GM23338 (cell line): ENCODE measurements at regions not wholly inside any gene's neighbourhood (a gene's known extent, or its start where the extent isn't known, plus 50 kb on each side); places are given as distances from the start of the nearest gene placed in this dataset.
A peak's percentile ranks its signal among the peaks of the same experiment; 100 is the strongest.

Source experiments
- ATAC-seq: fragments of 200-7000 bp; cut with Tn5 transposase; 3 replicates; pipeline ENCODE4 v1.9.1; 2020
- DNase-seq: peaks from one replicate; pipeline ENCODE4 v3.0.0-alpha.2; 2015; ENCODE audit warnings: low spot score
- H2AFZ ChIP-seq: fragments of 200-600 bp; sonication (generic); 2 replicates; pipeline ENCODE4 v1.8.0; 2016; ENCODE audit warnings: antibody characterized with exemption, mild to moderate bottlenecking, moderate library complexity
- H3F3A ChIP-seq: fragments of 200-600 bp; sonication (generic); replicated peaks from 2 replicates; pipeline ENCODE4 v1.8.0; 2017; ENCODE audit warnings: antibody characterized with exemption, mixed run types, low read depth
- H3K27ac ChIP-seq: fragments of 200-600 bp; sonication (generic); 2 replicates; pipeline ENCODE4 v1.6.1; 2016; ENCODE audit warnings: low read depth
- H3K27me3 ChIP-seq: fragments of 200-600 bp; sonication (generic); 2 replicates; pipeline ENCODE4 v1.8.0; 2016; ENCODE audit warnings: mild to moderate bottlenecking, mixed run types, moderate library complexity; ENCODE audit not compliant: insufficient read depth
- H3K36me3 ChIP-seq: fragments of 200-600 bp; sonication (generic); 2 replicates; pipeline ENCODE4 v1.8.0; 2016; ENCODE audit warnings: mild to moderate bottlenecking; ENCODE audit not compliant: insufficient read depth
- H3K4me1 ChIP-seq: fragments of 200-600 bp; sonication (generic); 2 replicates; pipeline ENCODE4 v1.8.0; 2016; ENCODE audit warnings: mild to moderate bottlenecking, moderate library complexity; ENCODE audit not compliant: insufficient read depth
- H3K4me2 ChIP-seq: fragments of 200-600 bp; sonication (generic); 2 replicates; pipeline ENCODE4 v1.7.1; 2017; ENCODE audit warnings: mixed run types
- H3K4me3 ChIP-seq: fragments of 200-600 bp; sonication (generic); 2 replicates; pipeline ENCODE4 v1.6.1; 2016; ENCODE audit warnings: mixed run types
- H3K79me2 ChIP-seq: fragments of 200-600 bp; sonication (generic); replicated peaks from 2 replicates; pipeline ENCODE4 v1.8.0; 2017; ENCODE audit warnings: mild to moderate bottlenecking; ENCODE audit not compliant: insufficient read depth
- H3K9me2 ChIP-seq: fragments of 200-600 bp; sonication (generic); 2 replicates; pipeline ENCODE4 v1.8.0; 2017; ENCODE audit not compliant: insufficient read depth
- H4K20me1 ChIP-seq: fragments of 200-600 bp; sonication (generic); replicated peaks from 2 replicates; pipeline ENCODE4 v1.8.0; 2017; ENCODE audit warnings: mild to moderate bottlenecking; ENCODE audit not compliant: insufficient read depth
- H3K27ac Mint-ChIP-seq: 2 replicates; pipeline ENCODE4 v1.8.0; 2020; ENCODE audit warnings: inconsistent platforms, mild to moderate bottlenecking, moderate library complexity, mixed read lengths
- H3K27me3 Mint-ChIP-seq: 3 replicates; pipeline ENCODE4 v1.8.0; 2022; ENCODE audit warnings: low read depth, mild to moderate bottlenecking, moderate library complexity, mixed read lengths, inconsistent platforms; ENCODE audit not compliant: insufficient read depth, poor library complexity
- H3K36me3 Mint-ChIP-seq: 3 replicates; pipeline ENCODE4 v1.8.0; 2021; ENCODE audit warnings: low read depth, mild to moderate bottlenecking, inconsistent platforms, moderate library complexity, mixed read lengths
- H3K4me1 Mint-ChIP-seq: 3 replicates; pipeline ENCODE4 v1.8.0; 2020; ENCODE audit warnings: mild to moderate bottlenecking, inconsistent platforms, mixed read lengths
- H3K4me3 Mint-ChIP-seq: 3 replicates; pipeline ENCODE4 v1.8.0; 2021; ENCODE audit warnings: moderate library complexity, mild to moderate bottlenecking, inconsistent platforms, mixed read lengths
- H3K9me3 Mint-ChIP-seq: 3 replicates; pipeline ENCODE4 v1.8.0; 2020; ENCODE audit warnings: moderate library complexity, mild to moderate bottlenecking, inconsistent platforms, mixed read lengths
- CREB1 ChIP-seq: fragments of 250-450 bp; sonication (Bioruptor Pico); IDR thresholded peaks from 2 replicates; pipeline ENCODE4 v1.5.0; 2020; ENCODE audit warnings: low read depth, mild to moderate bottlenecking, moderate library complexity
- STAT1 ChIP-seq: IDR thresholded peaks from one replicate; pipeline ENCODE4 v1.6.1; 2016; ENCODE audit warnings: antibody characterized with exemption; ENCODE audit not compliant: unreplicated experiment
- ZNF331 ChIP-seq: fragments of 250-450 bp; sonication (Bioruptor Pico); IDR thresholded peaks from 2 replicates; pipeline ENCODE4 v1.5.0; 2020; ENCODE audit warnings: low read depth, mild to moderate bottlenecking, moderate library complexity
- ZNF462 ChIP-seq: fragments of 250-450 bp; sonication (Bioruptor Pico); IDR thresholded peaks from 2 replicates; pipeline ENCODE4 v1.5.0; 2020; ENCODE audit warnings: mild to moderate bottlenecking, moderate library complexity
- TF ChIP-seq, protein P1 (sequence below): IDR thresholded peaks from one replicate; pipeline ENCODE4 v1.6.1; 2018; ENCODE audit warnings: antibody characterized with exemption; ENCODE audit not compliant: unreplicated experiment

DNA sequence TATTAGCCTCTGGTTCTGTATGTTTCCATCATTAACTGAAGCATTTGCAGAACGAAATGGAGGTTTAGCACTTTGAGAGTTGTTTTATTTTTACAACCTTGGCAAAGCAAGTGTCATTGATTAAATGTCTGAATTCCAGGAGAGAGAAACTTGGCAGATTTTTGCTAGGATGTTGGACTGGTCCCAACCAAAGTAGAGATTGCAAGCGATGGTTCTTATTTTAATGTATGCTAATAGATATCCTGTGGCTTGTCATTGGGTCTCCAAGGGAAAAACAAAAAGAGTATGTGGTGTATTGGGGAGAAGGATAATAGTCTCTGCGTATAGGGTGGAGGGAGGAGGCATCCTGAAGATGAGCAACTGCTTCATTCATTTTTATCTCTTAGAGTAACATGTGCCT is 457.2 kb upstream of the RUNX1 start:
- H3K27ac ChIP-seq = no peak overlapping the region

More for the DNA sequence above, 457.2 kb upstream of the RUNX1 start:
- Mint-ChIP-seq H3K4me3 (peak overlapping the region; percentile 13; the same call in 2 of the 3 replicates), H3K27me3 (peaks cover 4% of the 10 kb centered on the region), H3K9me3 (no peaks in the 10 kb centered on the region), H3K4me1 (peaks cover 66% of the 10 kb centered on the region), H3K27ac (peak overlapping the region; percentile 79; the same call in 1 of the 2 replicates), H3K36me3 (no peaks in the 10 kb centered on the region)
- TF ChIP-seq ZNF331 (CRISPR knock-in tag) = no peak
- TF ChIP-seq, protein P1, sequence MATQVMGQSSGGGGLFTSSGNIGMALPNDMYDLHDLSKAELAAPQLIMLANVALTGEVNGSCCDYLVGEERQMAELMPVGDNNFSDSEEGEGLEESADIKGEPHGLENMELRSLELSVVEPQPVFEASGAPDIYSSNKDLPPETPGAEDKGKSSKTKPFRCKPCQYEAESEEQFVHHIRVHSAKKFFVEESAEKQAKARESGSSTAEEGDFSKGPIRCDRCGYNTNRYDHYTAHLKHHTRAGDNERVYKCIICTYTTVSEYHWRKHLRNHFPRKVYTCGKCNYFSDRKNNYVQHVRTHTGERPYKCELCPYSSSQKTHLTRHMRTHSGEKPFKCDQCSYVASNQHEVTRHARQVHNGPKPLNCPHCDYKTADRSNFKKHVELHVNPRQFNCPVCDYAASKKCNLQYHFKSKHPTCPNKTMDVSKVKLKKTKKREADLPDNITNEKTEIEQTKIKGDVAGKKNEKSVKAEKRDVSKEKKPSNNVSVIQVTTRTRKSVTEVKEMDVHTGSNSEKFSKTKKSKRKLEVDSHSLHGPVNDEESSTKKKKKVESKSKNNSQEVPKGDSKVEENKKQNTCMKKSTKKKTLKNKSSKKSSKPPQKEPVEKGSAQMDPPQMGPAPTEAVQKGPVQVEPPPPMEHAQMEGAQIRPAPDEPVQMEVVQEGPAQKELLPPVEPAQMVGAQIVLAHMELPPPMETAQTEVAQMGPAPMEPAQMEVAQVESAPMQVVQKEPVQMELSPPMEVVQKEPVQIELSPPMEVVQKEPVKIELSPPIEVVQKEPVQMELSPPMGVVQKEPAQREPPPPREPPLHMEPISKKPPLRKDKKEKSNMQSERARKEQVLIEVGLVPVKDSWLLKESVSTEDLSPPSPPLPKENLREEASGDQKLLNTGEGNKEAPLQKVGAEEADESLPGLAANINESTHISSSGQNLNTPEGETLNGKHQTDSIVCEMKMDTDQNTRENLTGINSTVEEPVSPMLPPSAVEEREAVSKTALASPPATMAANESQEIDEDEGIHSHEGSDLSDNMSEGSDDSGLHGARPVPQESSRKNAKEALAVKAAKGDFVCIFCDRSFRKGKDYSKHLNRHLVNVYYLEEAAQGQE = no peak
- TF ChIP-seq ZNF462 (CRISPR knock-in tag) = peak; percentile 32; the same call in 1 of the 2 replicates
- no peak for TF ChIP-seq CREB1
- no peak for TF ChIP-seq STAT1
- Histone ChIP-seq H3K36me3 (no peaks in the 10 kb centered on the region), H3F3A (no peaks in the 10 kb centered on the region), H3K4me1 (peaks cover 58% of the 10 kb centered on the region), H3K9me2 (0 out of 2 replicates have a peak, but pooled peaks cover under 1% of the 10 kb centered on the region), H3K79me2 (no peaks in the 10 kb centered on the region), H2AFZ (no peak overlapping the region), H3K27me3 (no peaks in the 10 kb centered on the region), H4K20me1 (no peaks in the 10 kb centered on the region), H3K4me2 (peak overlapping the region; percentile 19), H3K4me3 (no peak overlapping the region)
- ATAC-seq (peak; percentile 86), DNase-seq (peak; percentile 68)
